Stimulated activated memory B cell treated with anti-CD40 and anti-IgM and Interleukin-4, amounts not matched to agents 10 μg/mL and 1 μg/mL and 100 μg/mL, for 72 hours (primary cell): ENCODE measurements at regions not wholly inside any gene's neighbourhood (a gene's known extent, or its start where the extent isn't known, plus 50 kb on each side); places are given as distances from the start of the nearest gene placed in this dataset.

ENCODE experiments used
- ATAC-seq: fragments of 150-1000 bp; cut with Tn5 transposase; 2 replicates; pipeline ENCODE4 v1.10.0; 2021
- H3K27ac Mint-ChIP-seq: one replicate; pipeline ENCODE4 v1.8.0; 2022; ENCODE audit warnings: mild to moderate bottlenecking, mixed read lengths
- H3K27me3 Mint-ChIP-seq: one replicate; pipeline ENCODE4 v1.8.0; 2022; ENCODE audit warnings: mixed read lengths
- H3K36me3 Mint-ChIP-seq: one replicate; pipeline ENCODE4 v1.8.0; 2022; ENCODE audit warnings: mixed read lengths
- H3K4me1 Mint-ChIP-seq: one replicate; pipeline ENCODE4 v1.8.0; 2022; ENCODE audit warnings: mixed read lengths
- H3K4me3 Mint-ChIP-seq: one replicate; pipeline ENCODE4 v1.8.0; 2022; ENCODE audit warnings: mild to moderate bottlenecking, moderate library complexity, mixed read lengths
- H3K9me3 Mint-ChIP-seq: one replicate; pipeline ENCODE4 v1.8.0; 2022; ENCODE audit warnings: mixed read lengths

DNA sequence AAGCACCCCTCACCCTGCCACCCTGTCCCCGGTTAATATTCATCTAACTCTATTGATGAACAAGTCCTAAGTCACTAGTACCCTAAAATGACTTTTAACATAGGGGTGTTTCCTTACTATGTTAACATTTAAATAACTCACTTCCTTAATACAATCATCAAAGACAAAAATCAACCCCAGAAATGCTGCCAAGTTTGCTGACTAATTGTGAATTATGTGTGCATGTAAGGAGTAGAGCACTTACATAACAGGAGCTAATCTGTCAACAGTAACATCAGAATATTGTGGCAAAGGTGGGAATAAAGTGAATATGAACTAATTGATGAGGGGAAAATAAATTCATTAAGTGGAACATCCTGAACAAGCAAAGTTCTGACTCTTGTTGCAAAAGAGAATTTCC lies 81.4 kb upstream of the ERBB4 start:
- H3K4me3 Mint-ChIP-seq: no peak overlapping the region
- no peak for ATAC-seq
- no peaks in the 10 kb centered on the region for H3K9me3 Mint-ChIP-seq
- no peak overlapping the region for H3K27ac Mint-ChIP-seq
- no peaks in the 10 kb centered on the region for H3K4me1 Mint-ChIP-seq
- no peaks in the 10 kb centered on the region for H3K36me3 Mint-ChIP-seq
- no peaks in the 10 kb centered on the region for H3K27me3 Mint-ChIP-seq

DNA sequence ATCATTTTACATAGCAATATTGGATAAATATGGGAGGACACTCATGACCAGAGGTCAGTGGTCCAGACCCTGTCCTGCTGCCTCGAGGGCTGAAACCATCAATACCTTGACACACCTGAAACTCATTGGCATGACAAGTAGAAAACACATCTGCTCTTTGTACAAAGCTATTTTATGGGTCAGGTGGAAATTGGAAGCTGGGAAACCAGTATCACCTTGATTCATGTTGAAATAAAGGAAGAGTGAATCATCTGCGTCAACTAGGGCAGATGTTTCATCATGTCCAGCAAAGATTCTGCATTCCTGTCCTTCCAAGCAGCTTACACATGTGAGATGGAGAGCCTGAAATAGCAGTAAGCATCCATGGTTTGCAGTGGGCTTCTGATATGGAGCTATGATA lies 80.0 kb upstream of the ERBB4 start:
- Mint-ChIP-seq H3K4me3 (no peak overlapping the region), H3K9me3 (no peaks in the 10 kb centered on the region), H3K4me1 (no peaks in the 10 kb centered on the region), H3K36me3 (no peaks in the 10 kb centered on the region), H3K27me3 (no peaks in the 10 kb centered on the region), H3K27ac (no peak overlapping the region)
- no peak for ATAC-seq

DNA sequence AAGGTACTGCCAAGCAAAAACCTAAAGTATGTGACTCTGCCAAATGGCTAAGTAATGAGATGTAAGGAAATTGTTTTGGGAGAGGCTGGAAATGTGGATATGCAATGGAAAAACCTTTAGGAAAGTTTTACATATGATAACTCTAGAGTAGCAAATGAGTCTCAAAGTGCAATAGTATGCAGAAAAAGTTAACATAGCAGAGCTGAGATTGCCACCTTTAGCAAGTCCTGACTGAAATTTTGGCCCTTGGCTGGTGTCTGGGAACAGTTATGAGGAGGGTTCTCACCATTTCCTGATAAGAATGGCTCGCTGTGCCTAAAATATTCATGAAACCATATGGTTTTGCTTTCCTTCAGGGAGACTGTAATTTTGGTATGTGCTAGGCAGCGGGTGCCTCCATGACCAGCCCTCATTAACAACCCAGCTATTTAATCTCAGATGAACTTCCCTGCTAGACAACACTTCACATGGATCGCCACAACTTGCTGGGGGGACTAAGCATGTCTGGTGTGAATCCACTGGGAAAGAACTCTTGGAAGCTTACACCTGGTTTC lies 72.3 kb upstream of the ERBB4 start:
- ATAC-seq: no peak
- Mint-ChIP-seq H3K4me3 (no peak overlapping the region), H3K36me3 (no peaks in the 10 kb centered on the region), H3K27ac (no peak overlapping the region), H3K4me1 (no peaks in the 10 kb centered on the region), H3K27me3 (no peaks in the 10 kb centered on the region), H3K9me3 (peaks cover 2% of the 10 kb centered on the region)

DNA sequence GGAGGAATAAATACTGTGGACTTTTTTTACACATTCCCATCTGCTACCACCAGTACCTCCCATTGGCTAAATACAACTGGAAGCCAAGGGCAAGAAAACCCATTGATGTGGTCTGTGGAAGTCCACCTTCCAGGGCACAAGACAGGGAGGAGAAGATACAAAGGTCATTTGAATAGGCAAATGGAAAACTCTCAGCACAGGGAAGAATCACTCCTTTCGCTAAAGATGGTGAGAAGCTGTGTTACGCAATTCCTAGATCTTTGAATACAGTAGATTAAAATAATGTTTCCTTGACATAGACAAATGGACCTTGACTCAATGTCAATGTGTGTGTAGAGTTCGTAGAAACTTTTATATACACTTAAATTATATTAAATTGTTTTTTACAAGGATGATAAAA lies 70.9 kb upstream of the ERBB4 start:
- ATAC-seq: no peak

DNA sequence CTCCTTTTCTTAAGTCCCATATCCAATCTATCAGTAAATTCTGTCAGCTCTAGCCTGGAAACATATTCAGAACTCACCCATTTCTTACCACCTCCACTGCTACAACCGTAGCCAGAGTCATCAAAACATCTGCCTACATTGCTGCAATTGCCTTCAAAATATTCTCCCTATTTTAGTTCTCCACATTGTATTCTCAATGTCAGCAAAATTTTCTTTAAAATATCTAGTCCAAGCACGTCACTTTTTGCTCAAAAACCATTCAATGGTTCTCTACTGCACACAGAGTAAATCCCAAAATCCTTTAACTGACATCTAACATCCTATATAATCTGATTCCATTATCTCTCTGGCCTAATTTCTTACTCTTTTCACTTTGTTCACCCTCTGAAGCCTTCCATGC lies 68.5 kb upstream of the ERBB4 start:
- H3K4me3 Mint-ChIP-seq: no peak overlapping the region
- no peaks in the 10 kb centered on the region for H3K36me3 Mint-ChIP-seq
- H3K4me1 Mint-ChIP-seq: no peaks in the 10 kb centered on the region
- H3K27ac Mint-ChIP-seq: no peak overlapping the region
- H3K27me3 Mint-ChIP-seq: no peaks in the 10 kb centered on the region
- ATAC-seq: no peak
- no peaks in the 10 kb centered on the region for H3K9me3 Mint-ChIP-seq

More for the DNA sequence above, 70.9 kb upstream of the ERBB4 start:
- Mint-ChIP-seq H3K4me1 (no peaks in the 10 kb centered on the region), H3K27ac (no peak overlapping the region), H3K4me3 (no peak overlapping the region), H3K9me3 (peaks cover 2% of the 10 kb centered on the region), H3K36me3 (no peaks in the 10 kb centered on the region), H3K27me3 (no peaks in the 10 kb centered on the region)

DNA sequence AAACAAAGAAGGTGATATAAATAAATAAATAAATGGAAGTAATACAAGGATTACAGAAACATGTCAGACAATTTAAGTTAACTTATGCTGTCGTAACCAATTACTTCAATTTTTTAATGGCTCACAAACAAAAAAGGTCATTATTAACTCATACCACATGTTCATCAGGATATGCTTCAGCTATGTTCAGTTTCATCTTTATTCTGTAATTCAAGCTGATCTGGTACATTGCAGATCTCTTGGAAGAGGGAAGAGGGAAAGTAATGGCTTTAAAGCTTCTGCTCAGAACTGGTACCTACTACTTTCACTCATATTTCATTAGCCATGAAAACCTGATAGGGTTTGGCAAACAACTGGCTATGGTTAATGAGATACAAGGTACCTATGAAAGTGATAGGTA lies 67.6 kb upstream of the ERBB4 start:
- no peaks in the 10 kb centered on the region for H3K4me1 Mint-ChIP-seq
- H3K9me3 Mint-ChIP-seq: no peaks in the 10 kb centered on the region
- ATAC-seq: no peak
- no peak overlapping the region for H3K4me3 Mint-ChIP-seq
- H3K27me3 Mint-ChIP-seq: no peaks in the 10 kb centered on the region
- no peak overlapping the region for H3K27ac Mint-ChIP-seq
- no peaks in the 10 kb centered on the region for H3K36me3 Mint-ChIP-seq

DNA sequence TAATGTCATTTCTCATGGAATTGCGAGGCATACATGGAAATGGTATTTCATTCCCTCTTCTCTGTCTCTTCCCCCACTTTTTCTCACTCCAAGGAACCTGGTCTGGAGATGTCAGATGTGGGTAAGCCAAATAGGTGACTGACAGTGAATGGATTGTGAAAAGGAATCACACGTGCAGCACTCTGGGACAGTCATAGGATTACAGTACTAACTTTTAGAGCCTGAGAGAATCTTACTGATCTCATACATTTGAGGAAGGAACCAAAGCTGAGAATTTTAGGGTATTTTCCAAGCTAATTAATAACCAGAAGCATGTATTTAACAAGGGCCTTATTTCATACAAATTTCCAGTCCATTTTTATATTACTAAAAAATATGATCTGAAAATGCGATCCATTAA lies 58.1 kb upstream of the ERBB4 start:
- Mint-ChIP-seq H3K9me3 (no peaks in the 10 kb centered on the region), H3K4me1 (no peaks in the 10 kb centered on the region), H3K27me3 (no peaks in the 10 kb centered on the region), H3K36me3 (no peaks in the 10 kb centered on the region), H3K4me3 (no peak overlapping the region), H3K27ac (no peak overlapping the region)
- ATAC-seq: no peak

DNA sequence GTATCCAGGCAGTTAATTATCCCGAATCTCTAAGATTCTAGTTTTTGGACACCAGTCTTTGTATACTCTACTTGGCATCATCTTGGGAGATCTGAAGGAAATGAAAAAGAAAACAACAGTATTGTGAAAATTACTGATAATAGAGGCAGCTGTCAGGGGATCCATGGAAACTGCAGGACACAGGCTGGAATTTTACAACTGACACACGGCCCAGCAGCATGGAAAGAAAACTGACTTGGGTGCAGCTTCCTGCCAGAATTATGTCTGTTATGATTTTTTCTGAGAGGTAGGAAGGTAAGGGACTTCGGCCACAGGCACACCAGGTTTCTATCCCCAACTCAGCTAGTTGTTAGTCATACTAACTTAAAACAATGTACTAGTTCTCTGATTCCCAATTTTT lies 57.7 kb upstream of the ERBB4 start:
- Mint-ChIP-seq H3K27ac (no peak overlapping the region), H3K36me3 (no peaks in the 10 kb centered on the region), H3K4me1 (no peaks in the 10 kb centered on the region), H3K4me3 (no peak overlapping the region), H3K27me3 (no peaks in the 10 kb centered on the region), H3K9me3 (no peaks in the 10 kb centered on the region)
- no peak for ATAC-seq

DNA sequence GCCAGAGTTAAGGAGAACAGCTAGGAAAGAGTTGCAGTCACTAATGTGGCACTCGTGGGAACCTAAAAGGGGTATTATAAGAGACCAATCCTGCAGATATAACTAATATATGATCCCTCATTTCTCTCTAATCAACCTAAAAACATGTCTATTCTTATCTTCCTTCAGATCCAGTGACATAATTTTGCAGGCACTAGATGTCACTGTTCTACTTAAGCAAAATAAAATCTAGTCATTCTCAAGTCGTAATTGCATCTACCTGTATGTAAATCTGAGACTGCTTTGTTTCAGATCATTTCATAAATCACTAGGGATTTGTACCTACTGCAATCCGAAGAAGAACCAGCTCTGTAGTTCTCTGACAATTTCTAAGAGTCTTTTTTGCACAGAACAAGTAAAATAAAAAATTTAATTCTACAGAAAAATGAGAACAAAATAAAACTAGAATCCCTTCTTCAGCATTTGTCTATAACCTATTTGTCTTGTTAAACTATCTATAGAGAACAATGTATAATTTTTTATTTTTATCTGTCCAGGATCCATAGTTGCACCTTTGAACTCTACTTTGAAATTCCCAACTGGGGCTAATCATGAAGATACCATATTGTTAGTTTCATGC lies 56.5 kb upstream of the ERBB4 start:
- no peak overlapping the region for H3K4me3 Mint-ChIP-seq
- H3K9me3 Mint-ChIP-seq: no peaks in the 10 kb centered on the region
- H3K36me3 Mint-ChIP-seq: no peaks in the 10 kb centered on the region
- no peaks in the 10 kb centered on the region for H3K4me1 Mint-ChIP-seq
- no peak for ATAC-seq
- H3K27ac Mint-ChIP-seq: no peak overlapping the region
- H3K27me3 Mint-ChIP-seq: no peaks in the 10 kb centered on the region

DNA sequence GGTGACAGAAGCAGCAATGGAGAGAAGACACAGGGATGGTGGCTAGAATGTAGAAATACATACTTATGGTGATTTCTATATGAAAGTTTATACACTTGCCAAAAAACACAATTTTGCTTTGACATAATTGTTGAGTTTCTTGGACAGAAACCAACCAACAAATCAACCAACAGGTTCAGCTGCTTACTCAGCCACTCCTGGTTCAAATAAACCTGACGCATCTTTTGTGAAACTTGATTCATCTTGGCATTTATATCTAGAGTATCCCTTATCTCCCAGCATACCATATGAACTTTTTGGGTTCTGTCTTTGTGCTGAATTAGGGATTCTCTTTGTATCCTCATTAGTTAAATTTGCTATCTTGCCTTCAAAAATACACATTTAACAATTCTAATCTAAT lies 54.1 kb upstream of the ERBB4 start:
- H3K36me3 Mint-ChIP-seq: no peaks in the 10 kb centered on the region
- no peaks in the 10 kb centered on the region for H3K27me3 Mint-ChIP-seq
- no peaks in the 10 kb centered on the region for H3K4me1 Mint-ChIP-seq
- no peaks in the 10 kb centered on the region for H3K9me3 Mint-ChIP-seq
- no peak for ATAC-seq
- no peak overlapping the region for H3K4me3 Mint-ChIP-seq
- H3K27ac Mint-ChIP-seq: no peak overlapping the region
